GM23338 (cell line): ENCODE measurements at regions not wholly inside any gene's neighbourhood (a gene's known extent, or its start where the extent isn't known, plus 50 kb on each side); places are given as distances from the start of the nearest gene placed in this dataset.

Experiments
- ATAC-seq: fragments of 200-7000 bp; cut with Tn5 transposase; 3 replicates; pipeline ENCODE4 v1.9.1; 2020
- DNase-seq: peaks from one replicate; pipeline ENCODE4 v3.0.0-alpha.2; 2015; ENCODE audit warnings: low spot score
- H2AFZ ChIP-seq: fragments of 200-600 bp; sonication (generic); 2 replicates; pipeline ENCODE4 v1.8.0; 2016; ENCODE audit warnings: antibody characterized with exemption, mild to moderate bottlenecking, moderate library complexity
- H3F3A ChIP-seq: fragments of 200-600 bp; sonication (generic); replicated peaks from 2 replicates; pipeline ENCODE4 v1.8.0; 2017; ENCODE audit warnings: antibody characterized with exemption, mixed run types, low read depth
- H3K27ac ChIP-seq: fragments of 200-600 bp; sonication (generic); 2 replicates; pipeline ENCODE4 v1.6.1; 2016; ENCODE audit warnings: low read depth
- H3K27me3 ChIP-seq: fragments of 200-600 bp; sonication (generic); 2 replicates; pipeline ENCODE4 v1.8.0; 2016; ENCODE audit warnings: mild to moderate bottlenecking, mixed run types, moderate library complexity; ENCODE audit not compliant: insufficient read depth
- H3K36me3 ChIP-seq: fragments of 200-600 bp; sonication (generic); 2 replicates; pipeline ENCODE4 v1.8.0; 2016; ENCODE audit warnings: mild to moderate bottlenecking; ENCODE audit not compliant: insufficient read depth
- H3K4me1 ChIP-seq: fragments of 200-600 bp; sonication (generic); 2 replicates; pipeline ENCODE4 v1.8.0; 2016; ENCODE audit warnings: mild to moderate bottlenecking, moderate library complexity; ENCODE audit not compliant: insufficient read depth
- H3K4me2 ChIP-seq: fragments of 200-600 bp; sonication (generic); 2 replicates; pipeline ENCODE4 v1.7.1; 2017; ENCODE audit warnings: mixed run types
- H3K4me3 ChIP-seq: fragments of 200-600 bp; sonication (generic); 2 replicates; pipeline ENCODE4 v1.6.1; 2016; ENCODE audit warnings: mixed run types
- H3K79me2 ChIP-seq: fragments of 200-600 bp; sonication (generic); replicated peaks from 2 replicates; pipeline ENCODE4 v1.8.0; 2017; ENCODE audit warnings: mild to moderate bottlenecking; ENCODE audit not compliant: insufficient read depth
- H3K9me2 ChIP-seq: fragments of 200-600 bp; sonication (generic); 2 replicates; pipeline ENCODE4 v1.8.0; 2017; ENCODE audit not compliant: insufficient read depth
- H4K20me1 ChIP-seq: fragments of 200-600 bp; sonication (generic); replicated peaks from 2 replicates; pipeline ENCODE4 v1.8.0; 2017; ENCODE audit warnings: mild to moderate bottlenecking; ENCODE audit not compliant: insufficient read depth
- H3K27ac Mint-ChIP-seq: 2 replicates; pipeline ENCODE4 v1.8.0; 2020; ENCODE audit warnings: inconsistent platforms, mild to moderate bottlenecking, moderate library complexity, mixed read lengths
- H3K27me3 Mint-ChIP-seq: 3 replicates; pipeline ENCODE4 v1.8.0; 2022; ENCODE audit warnings: low read depth, mild to moderate bottlenecking, moderate library complexity, mixed read lengths, inconsistent platforms; ENCODE audit not compliant: insufficient read depth, poor library complexity
- H3K36me3 Mint-ChIP-seq: 3 replicates; pipeline ENCODE4 v1.8.0; 2021; ENCODE audit warnings: low read depth, mild to moderate bottlenecking, inconsistent platforms, moderate library complexity, mixed read lengths
- H3K4me1 Mint-ChIP-seq: 3 replicates; pipeline ENCODE4 v1.8.0; 2020; ENCODE audit warnings: mild to moderate bottlenecking, inconsistent platforms, mixed read lengths
- H3K4me3 Mint-ChIP-seq: 3 replicates; pipeline ENCODE4 v1.8.0; 2021; ENCODE audit warnings: moderate library complexity, mild to moderate bottlenecking, inconsistent platforms, mixed read lengths
- H3K9me3 Mint-ChIP-seq: 3 replicates; pipeline ENCODE4 v1.8.0; 2020; ENCODE audit warnings: moderate library complexity, mild to moderate bottlenecking, inconsistent platforms, mixed read lengths
- CREB1 ChIP-seq: fragments of 250-450 bp; sonication (Bioruptor Pico); IDR thresholded peaks from 2 replicates; pipeline ENCODE4 v1.5.0; 2020; ENCODE audit warnings: low read depth, mild to moderate bottlenecking, moderate library complexity
- CTCF ChIP-seq, 2 experiments: fragments of 200-600 bp in 1 of 2; sonication (generic) in 1 of 2; conservative IDR thresholded peaks; 2 replicates each; pipeline versions ENCODE4 v1.5.1 to v1.6.1; 2016 to 2017; ENCODE audit warnings: antibody characterized with exemption in 2 of 2, low read depth in 2 of 2, mild to moderate bottlenecking in 2 of 2, moderate library complexity in 1 of 2
- EZH2 ChIP-seq: fragments of 200-600 bp; sonication (generic); IDR thresholded peaks from one replicate; pipeline ENCODE4 v1.8.0; 2017; ENCODE audit warnings: antibody characterized with exemption, mild to moderate bottlenecking, low read depth; ENCODE audit not compliant: unreplicated experiment
- EZH2phosphoT487 ChIP-seq: fragments of 200-600 bp; sonication (generic); IDR thresholded peaks from one replicate; pipeline ENCODE4 v1.8.1; 2018; ENCODE audit warnings: antibody characterized with exemption; ENCODE audit not compliant: unreplicated experiment
- JUNB ChIP-seq: IDR thresholded peaks from one replicate; pipeline ENCODE4 v1.6.1; 2016; ENCODE audit warnings: antibody characterized with exemption; ENCODE audit not compliant: unreplicated experiment
- NANOG ChIP-seq: IDR thresholded peaks from 2 replicates; pipeline ENCODE4 v1.6.1; 2016; ENCODE audit warnings: antibody characterized with exemption, borderline replicate concordance
- POLR2AphosphoS5 ChIP-seq: IDR thresholded peaks from 2 replicates; pipeline ENCODE4 v1.6.1; 2016; ENCODE audit warnings: antibody characterized with exemption, low read depth
- REST ChIP-seq: IDR thresholded peaks from one replicate; pipeline ENCODE4 v1.6.1; 2018; ENCODE audit warnings: antibody characterized with exemption; ENCODE audit not compliant: unreplicated experiment
- STAT1 ChIP-seq: IDR thresholded peaks from one replicate; pipeline ENCODE4 v1.6.1; 2016; ENCODE audit warnings: antibody characterized with exemption; ENCODE audit not compliant: unreplicated experiment
- ZNF114 ChIP-seq: fragments of 250-450 bp; sonication (Bioruptor Pico); IDR thresholded peaks from 2 replicates; pipeline ENCODE4 v1.5.0; 2020; ENCODE audit warnings: mild to moderate bottlenecking, moderate library complexity
- ZNF331 ChIP-seq: fragments of 250-450 bp; sonication (Bioruptor Pico); IDR thresholded peaks from 2 replicates; pipeline ENCODE4 v1.5.0; 2020; ENCODE audit warnings: low read depth, mild to moderate bottlenecking, moderate library complexity
- ZNF462 ChIP-seq: fragments of 250-450 bp; sonication (Bioruptor Pico); IDR thresholded peaks from 2 replicates; pipeline ENCODE4 v1.5.0; 2020; ENCODE audit warnings: mild to moderate bottlenecking, moderate library complexity

GRCh38 chr10:9244864-9245263 is 1190.4 kb downstream of the GATA3 start (continued):
- TF ChIP-seq CTCF (conservative IDR thresholded peaks at IDR 0.05; ENCODE audit: low read depth in 2 of 2): no peak
- no peak for TF ChIP-seq NANOG
- TF ChIP-seq ZNF114 (CRISPR knock-in tag): no peak

GRCh38 chr10:9253121-9253520 is 1198.6 kb downstream of the GATA3 start:
- Mint-ChIP-seq H3K27ac (no peak overlapping the region), H3K4me3 (no peak overlapping the region), H3K4me1 (no peaks in the 10 kb centered on the region), H3K9me3 (no peaks in the 10 kb centered on the region; the same call in 2 of the 3 replicates), H3K27me3 (no peaks in the 10 kb centered on the region), H3K36me3 (no peaks in the 10 kb centered on the region)
- no peak overlapping the region for H3K4me3 ChIP-seq
- H3K4me1 ChIP-seq: no peaks in the 10 kb centered on the region
- no peaks in the 10 kb centered on the region for H3K79me2 ChIP-seq
- no peaks in the 10 kb centered on the region for H3K9me2 ChIP-seq
- no peaks in the 10 kb centered on the region for H4K20me1 ChIP-seq
- no peak overlapping the region for H3K4me2 ChIP-seq
- no peaks in the 10 kb centered on the region for H3K36me3 ChIP-seq
- no peaks in the 10 kb centered on the region for H3F3A ChIP-seq
- no peaks in the 10 kb centered on the region for H3K27me3 ChIP-seq
- no peak overlapping the region for H2AFZ ChIP-seq
- no peak for ATAC-seq
- no peak overlapping the region for H3K27ac ChIP-seq
- DNase-seq: no peak
- TF ChIP-seq CREB1 (CRISPR knock-in tag) (no peak), STAT1 (no peak), EZH2 (no peak), REST (no peak), EZH2phosphoT487 (no peak), CTCF (conservative IDR thresholded peaks at IDR 0.05; ENCODE audit: low read depth in 2 of 2) (no peak), JUNB (no peak), ZNF462 (CRISPR knock-in tag) (no peak), POLR2AphosphoS5 (no peak), ZNF331 (CRISPR knock-in tag) (no peak)
